Inflammatory macrophage treated with lipopolysaccharide for 1 hour (primary cell): ENCODE measurements at regions not wholly inside any gene's neighbourhood (a gene's known extent, or its start where the extent isn't known, plus 50 kb on each side); places are given as distances from the start of the nearest gene placed in this dataset.

Experiments used
- DNase-seq, 2 donors: peaks; one replicate each; pipeline ENCODE4 v3.0.0-alpha.2; 2020 to 2022

- DNase-seq: peak; percentile 42 to 82
Observed at GRCh38 chr9:99445371-99445891, 223.3 kb downstream of the SEC61B start.

GRCh38 chr9:99445920-99446319 lies 223.8 kb downstream of the SEC61B start:
- DNase-seq: peak; percentile 42 to 84

- no peak for DNase-seq
Observed at GRCh38 chr9:99447951-99448350, 225.9 kb downstream of the SEC61B start.

GRCh38 chr9:99449726-99450125 lies 227.6 kb downstream of the SEC61B start:
- DNase-seq: no peak

GRCh38 chr9:99451112-99451606 lies 229.1 kb downstream of the SEC61B start:
- no peak for DNase-seq

GRCh38 chr9:99457406-99457805 lies 235.3 kb downstream of the SEC61B start:
- no peak for DNase-seq

- DNase-seq: no peak
Observed at GRCh38 chr9:99457981-99458380, 235.9 kb downstream of the SEC61B start.

- no peak for DNase-seq
Observed at GRCh38 chr9:99459919-99460318, 237.8 kb downstream of the SEC61B start.

GRCh38 chr9:99463131-99463530 lies 241.0 kb downstream of the SEC61B start:
- DNase-seq: no peak

GRCh38 chr9:99464568-99464967 lies 242.5 kb downstream of the SEC61B start:
- no peak for DNase-seq

GRCh38 chr9:99465231-99465907 lies 243.3 kb downstream of the SEC61B start:
- DNase-seq: no peak

- DNase-seq: no peak
Observed at GRCh38 chr9:99466104-99466503, 244.0 kb downstream of the SEC61B start.

GRCh38 chr9:99466781-99467180 lies 244.7 kb downstream of the SEC61B start:
- no peak for DNase-seq

- DNase-seq: no peak
Observed at GRCh38 chr9:99471033-99471432, 249.0 kb downstream of the SEC61B start.

GRCh38 chr9:99472240-99472915 lies 250.3 kb downstream of the SEC61B start:
- peak; percentile 76 to 96 for DNase-seq

- no peak for DNase-seq
Observed at GRCh38 chr9:99472916-99473245, 250.8 kb downstream of the SEC61B start.

GRCh38 chr9:99474186-99474585 lies 252.1 kb downstream of the SEC61B start:
- DNase-seq: no peak

GRCh38 chr9:99475401-99476065 lies 253.5 kb downstream of the SEC61B start:
- DNase-seq: peak; percentile 28 to 70

GRCh38 chr9:99478469-99479027 lies 256.5 kb downstream of the SEC61B start:
- no peak for DNase-seq

GRCh38 chr9:99479929-99480328 lies 257.8 kb downstream of the SEC61B start:
- DNase-seq: no peak

GRCh38 chr9:99485459-99485858 lies 263.4 kb downstream of the SEC61B start:
- DNase-seq: peak; percentile 57 to 78

GRCh38 chr9:99486684-99487083 lies 264.6 kb downstream of the SEC61B start:
- DNase-seq: no peak
